Lung microvascular endothelial cell (primary cell): ENCODE measurements at regions not wholly inside any gene's neighbourhood (a gene's known extent, or its start where the extent isn't known, plus 50 kb on each side); places are given as distances from the start of the nearest gene placed in this dataset.

ENCODE experiments used
- DNase-seq, 2 donors: peaks; one replicate each; pipeline versions ENCODE4 v3.0.0 to v3.0.0-alpha.2; 2010; ENCODE audit warnings: low read depth in 2 of 2

DNA sequence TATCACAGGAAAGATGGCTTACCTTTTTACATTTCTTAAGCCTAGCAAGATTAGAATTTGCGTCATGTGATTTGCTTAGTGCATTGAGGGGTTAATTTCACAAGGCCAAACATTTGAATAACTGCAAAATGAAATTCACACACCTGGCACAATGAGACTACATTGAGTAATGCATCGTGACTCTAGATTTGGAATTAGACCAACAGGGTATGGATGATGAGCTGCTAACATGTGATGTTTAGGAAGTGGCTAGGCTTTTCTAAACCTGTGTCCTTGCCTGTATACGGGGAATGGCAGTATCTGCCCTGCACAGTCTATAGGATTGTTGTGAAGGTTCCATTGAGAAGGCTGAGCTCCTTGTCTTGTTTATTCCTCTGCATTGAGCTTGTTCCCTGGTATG is 160.1 kb downstream of the MFSD1 start:
- DNase-seq: no peak

DNA sequence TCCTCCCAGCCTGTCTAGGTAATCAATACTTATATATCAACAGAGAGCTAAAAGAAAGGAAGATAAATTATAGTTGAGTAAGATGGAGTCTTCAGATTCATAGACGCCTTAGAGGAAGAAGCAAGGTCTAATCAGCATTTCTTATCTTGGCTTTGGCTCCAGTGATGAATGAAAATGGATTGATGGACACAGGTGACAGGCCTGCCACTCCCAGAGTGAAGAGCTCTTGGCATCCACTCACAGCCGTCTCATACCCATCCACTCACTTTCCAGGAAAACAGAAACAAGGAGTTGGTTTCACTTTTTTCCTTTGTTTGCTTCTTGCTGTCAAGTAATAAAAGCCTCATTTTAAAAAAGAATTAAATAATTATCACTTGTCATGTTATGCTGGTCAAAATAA is 168.2 kb downstream of the MFSD1 start:
- DNase-seq: no peak

DNA sequence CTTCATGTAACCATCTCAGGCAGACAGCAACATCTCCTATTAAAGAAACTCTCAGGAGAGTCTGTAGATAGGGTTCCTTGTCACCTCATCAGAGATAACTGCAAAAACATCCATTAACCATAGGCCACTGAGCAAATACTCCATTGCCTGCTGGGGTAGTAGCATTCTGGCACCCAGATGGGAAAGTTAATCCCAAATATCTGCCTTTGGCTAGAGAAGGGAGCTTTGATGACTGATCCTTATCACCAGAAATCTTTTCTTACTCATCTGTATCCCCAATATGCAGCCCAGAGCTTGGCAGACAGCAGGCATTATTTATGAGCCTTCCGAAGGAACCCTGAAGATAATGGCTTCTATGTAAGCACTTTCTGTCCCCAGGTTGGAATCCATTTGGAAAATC is 173.1 kb downstream of the MFSD1 start:
- no peak for DNase-seq

DNA sequence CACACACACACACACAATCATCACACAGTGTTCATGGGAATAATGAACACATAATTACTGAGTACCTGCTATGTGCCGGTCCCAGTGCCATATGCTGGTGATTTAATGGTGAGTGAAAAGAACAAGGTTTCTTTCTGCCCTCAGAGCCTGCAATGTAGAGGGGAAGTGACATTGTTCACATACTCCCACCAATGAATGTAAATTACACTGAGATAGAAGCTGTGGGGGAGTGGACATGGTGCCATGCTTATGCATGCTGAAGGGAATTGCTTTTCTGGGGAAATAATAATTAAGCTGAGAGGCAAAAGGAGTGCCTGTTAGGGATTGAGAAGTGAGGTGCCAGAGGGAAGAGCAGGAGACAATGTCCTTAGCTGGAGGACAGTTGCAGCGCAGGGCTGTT is 175.1 kb downstream of the MFSD1 start:
- no peak for DNase-seq

DNA sequence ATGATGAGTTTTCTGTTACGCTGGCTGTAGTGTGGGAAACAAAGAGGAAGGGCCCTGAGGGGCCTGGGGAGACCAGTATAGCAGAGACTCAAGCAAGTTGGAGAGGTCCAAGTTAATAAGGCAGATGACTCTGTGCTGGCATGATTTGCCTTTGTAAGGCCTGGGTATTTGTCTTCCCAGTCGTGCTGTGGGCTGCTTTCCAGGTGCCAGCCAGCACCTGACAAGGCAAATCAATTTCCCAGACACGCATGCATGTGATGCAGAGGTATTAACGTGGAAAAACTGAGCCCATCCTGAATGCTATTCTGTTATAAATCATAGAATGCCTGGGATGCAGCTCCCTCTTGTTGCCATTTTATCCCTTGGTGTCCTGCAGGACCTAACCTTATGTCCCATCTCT is 175.6 kb downstream of the MFSD1 start:
- no peak for DNase-seq

DNA sequence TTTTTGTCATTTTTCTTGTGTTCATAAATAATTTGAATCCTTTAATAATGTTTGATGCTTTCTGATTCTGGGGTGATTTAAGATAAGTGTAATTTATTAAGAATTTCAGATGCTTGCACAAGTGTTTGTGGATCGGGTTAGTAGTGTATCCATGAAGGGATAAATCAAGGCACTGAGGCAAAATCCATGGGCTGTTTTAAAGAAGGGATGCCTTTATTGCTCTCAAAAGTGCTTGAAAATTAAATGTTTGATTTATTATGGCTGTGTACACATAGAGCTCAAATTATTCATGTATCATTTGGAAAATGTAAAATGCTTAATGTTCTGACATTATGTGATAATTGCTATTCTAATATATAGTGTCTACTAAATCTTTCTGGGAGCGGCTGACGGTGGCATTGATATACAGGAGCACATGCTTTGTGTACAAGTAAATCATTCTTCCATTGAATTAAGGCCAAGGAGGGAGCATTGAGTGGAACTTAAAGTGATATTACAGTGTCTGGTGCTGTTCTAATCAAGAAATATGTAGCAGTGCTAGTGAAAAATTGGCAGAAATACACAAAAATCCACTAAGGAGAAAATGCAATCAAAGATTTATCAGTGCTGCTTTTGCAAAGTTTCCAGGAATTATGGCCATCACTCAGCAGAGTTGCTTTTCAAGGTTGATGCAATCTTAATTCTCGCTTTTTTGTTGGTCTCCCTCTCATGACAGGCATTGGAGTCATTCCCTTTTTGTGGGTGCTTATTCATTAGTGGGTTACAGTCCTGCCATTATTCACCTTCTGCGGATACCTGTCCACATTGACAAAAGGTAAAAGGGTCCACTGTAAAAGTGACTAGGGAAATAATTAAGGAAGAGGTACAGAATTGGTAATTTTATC is 181.6 kb downstream of the MFSD1 start:
- DNase-seq: no peak

DNA sequence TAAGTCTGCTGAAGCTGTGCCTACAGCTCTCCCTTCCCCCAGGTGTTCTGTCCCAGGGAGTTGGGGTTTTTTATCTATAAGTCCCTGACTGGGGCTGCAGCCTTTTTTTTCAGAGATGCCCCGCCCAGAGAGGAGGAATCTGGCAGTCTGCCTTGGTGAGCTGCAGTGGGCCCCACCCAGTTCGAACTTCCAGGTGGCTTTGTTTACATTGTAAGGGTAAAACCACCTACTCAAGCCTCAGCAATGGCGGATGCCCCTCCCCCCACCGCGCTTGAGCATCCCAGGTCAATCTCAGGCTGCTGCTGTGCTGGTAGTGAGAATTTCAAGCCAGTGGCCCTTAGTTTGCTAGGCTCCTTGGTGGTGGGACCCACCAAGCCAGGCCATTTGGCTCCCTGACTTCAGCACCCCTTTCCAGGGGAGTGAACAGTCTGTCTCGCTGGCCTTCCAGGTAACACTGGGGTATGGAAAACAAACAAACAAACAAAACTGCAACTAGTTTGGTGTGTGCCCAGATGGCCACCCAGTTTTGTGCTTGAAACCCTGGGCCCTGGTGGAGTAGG is 189.4 kb downstream of the MFSD1 start:
- no peak for DNase-seq

DNA sequence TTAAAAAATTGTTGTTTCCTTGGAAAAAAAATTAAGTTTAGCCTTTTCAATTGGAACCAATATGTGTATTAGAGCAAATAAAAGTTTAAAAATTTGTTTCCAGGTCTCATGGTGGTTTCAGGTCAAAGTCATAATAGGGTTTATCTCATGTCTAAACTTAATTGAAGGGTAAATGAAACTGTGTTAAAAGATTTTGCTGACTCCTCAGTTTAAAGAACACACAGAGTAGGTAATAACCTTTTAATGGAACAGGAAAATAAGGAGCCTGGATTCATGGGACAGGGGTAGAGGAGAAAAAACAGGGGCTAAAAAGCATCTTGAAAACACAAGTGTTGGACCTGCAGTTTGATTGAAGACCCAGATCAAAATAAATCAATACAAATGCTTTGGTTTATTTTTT is 190.6 kb downstream of the MFSD1 start:
- no peak for DNase-seq

DNA sequence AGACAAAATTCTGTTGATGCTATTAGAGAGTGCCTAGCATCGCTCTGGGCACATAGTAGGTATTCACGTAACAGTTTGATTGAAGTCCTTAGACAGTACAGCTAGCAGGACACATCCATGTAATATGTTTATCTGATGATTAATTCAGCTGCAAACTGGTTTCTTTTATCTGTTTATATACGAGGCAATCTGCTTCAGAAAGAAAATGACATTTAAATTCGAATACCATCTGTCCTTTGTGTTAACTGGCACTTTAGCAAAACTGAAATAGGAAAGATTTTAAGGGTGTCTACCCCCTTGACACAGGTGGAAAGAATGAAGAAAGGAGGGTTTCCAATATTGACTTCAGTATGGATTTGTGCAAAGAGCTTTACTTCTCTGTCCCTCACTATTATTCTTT is 192.5 kb downstream of the MFSD1 start:
- no peak for DNase-seq

DNA sequence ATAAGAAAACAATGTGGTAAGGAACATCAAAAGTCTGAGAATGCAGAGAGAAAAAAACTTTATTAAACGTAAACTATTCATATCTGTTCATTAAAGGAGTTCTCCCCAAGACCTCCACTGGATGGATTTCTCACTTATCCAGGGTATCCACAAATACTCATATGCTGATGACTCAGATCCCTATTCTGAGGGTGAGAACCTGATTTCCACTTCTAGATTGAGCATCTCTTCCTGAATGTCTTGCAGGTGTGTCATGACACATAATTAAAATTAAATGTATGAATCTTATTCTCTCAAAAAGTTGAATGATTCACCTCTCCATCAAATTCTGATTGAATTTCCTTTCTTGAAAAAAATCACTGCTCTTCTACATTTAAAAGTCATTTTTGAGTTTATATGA is 199.9 kb downstream of the MFSD1 start:
- DNase-seq: no peak

DNA sequence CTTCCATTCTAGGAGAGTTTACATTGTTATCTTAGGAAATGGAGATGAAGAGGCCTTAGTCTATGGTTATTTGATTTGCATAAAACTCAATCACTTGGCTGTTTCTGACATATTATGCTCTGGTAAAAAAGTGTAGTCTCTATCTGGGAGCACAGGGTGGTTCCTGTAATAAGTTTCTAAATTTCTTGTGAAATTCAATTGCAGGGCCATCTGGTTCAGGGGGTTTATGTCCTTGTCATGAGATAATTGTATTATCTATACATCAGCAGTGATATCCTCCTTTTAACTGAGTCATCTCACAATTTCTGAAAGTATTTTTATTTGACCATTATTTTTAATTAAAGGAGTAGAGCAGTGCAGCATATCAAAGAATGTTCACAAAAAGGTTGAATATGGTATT is 203.3 kb downstream of the MFSD1 start:
- DNase-seq: no peak

DNA sequence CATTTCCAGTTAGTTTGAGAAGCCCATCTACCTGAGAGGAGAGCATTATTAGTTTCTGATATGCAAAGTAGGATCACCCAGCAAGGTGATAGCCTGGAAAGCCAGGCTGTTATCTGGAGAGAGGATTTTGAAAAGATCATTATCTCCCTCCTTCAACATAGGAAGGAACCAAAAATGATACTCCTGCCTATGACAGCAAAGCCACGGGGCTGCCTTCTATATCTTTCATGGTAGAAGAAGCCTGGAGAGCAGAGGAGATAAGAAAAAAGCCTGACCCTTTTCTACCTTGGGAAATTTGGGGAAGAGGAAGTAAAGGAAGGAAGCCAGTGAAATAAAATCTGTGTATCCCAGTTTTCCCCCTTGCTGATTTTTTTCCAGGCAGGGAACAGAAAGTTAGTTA is 205.5 kb downstream of the MFSD1 start:
- DNase-seq: no peak

DNA sequence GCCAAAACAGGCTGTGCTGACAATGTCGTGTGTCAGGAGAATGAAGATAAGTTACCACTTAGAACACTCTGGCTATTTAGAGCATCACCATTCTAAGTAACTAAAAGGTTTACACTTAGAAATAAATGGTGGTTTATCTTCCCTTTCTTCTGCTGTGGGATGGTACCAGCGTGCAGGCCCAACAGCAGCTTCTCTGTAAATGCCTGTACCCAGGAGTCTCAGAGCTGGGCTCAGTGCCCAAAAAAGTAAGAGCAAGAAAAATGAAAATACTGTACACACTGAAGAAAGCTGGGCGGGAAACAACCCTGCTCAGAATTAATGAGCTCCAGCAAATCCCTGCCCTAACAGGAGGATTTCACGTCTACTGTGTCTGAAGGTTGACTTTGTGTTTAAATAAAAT is 206.5 kb downstream of the MFSD1 start:
- no peak for DNase-seq

DNA sequence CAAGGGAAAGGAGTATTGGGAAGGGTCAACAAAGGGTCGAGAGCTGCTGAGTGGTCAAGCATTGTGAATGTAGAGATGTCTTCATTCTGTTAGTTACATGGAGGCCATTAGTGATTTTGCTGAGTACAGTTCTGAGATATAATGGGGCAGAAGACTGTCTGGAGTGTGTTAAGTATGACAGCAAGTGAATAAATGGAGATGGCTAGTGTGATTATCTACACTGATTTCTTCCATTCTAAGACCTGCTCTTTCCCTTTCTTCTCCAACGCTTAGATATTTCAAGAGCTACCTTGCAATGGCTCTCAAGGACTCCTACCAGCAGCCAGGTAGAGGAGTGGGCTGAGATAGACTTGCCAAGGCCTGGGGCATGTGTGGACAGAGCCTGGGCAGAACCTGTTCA is 216.5 kb downstream of the MFSD1 start:
- no peak for DNase-seq

DNA sequence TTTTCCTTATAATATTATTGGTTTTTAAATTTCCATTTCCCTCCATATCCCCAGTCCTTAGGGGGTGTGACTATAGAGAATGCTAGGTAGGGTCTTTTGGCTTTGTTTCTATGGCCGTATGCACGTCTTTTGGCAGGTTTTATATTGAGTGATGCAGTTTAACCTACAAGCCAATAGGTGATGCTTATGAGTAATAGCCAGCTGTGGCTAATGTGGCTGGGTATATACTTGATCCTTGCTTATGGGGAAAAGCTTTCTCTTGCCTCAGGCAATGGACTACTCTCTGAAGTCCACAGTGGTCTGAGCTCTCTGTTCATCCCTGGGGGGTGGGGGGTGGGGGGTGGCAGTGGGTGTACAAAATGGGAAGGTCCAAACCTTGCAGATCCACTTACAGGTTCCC is 223.9 kb downstream of the MFSD1 start:
- DNase-seq: no peak

DNA sequence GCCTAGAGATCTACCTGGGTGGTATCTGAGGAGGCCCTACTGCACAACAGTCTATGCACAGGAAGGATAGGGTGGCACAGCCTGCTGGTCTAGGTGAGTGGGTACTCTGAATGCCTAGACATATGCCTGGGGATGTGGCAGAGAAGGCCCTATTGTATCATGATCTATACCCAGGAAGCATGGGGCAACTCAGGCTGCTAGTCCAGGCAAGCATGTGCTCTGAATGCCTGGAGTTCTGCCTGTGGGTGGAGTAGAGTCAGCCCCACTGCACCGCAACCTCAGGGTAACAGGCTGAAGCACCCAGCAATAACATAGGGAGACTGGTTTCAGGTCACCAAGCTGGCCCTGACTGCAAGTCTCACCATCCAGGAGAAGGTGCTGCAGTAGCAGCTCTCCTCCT is 224.7 kb downstream of the MFSD1 start:
- no peak for DNase-seq

DNA sequence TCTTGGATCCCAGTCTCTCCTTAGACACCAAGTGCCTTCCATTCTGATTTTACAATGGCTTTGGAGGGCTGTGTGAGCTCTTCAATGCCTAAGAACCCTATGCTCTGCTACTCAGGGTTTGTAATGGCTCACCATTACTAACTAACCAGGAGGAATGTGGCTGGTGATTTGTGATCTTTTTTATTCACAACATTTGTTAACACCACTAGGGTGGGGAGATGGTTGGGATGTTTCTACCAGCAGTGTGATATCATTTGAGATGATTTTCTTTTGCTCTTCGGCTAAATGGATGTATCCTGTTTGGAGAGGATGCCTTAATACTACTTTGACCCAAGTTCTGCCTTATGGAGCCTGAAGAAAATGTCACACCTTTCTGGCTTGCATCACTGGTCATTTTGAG is 226.9 kb downstream of the MFSD1 start:
- no peak for DNase-seq

DNA sequence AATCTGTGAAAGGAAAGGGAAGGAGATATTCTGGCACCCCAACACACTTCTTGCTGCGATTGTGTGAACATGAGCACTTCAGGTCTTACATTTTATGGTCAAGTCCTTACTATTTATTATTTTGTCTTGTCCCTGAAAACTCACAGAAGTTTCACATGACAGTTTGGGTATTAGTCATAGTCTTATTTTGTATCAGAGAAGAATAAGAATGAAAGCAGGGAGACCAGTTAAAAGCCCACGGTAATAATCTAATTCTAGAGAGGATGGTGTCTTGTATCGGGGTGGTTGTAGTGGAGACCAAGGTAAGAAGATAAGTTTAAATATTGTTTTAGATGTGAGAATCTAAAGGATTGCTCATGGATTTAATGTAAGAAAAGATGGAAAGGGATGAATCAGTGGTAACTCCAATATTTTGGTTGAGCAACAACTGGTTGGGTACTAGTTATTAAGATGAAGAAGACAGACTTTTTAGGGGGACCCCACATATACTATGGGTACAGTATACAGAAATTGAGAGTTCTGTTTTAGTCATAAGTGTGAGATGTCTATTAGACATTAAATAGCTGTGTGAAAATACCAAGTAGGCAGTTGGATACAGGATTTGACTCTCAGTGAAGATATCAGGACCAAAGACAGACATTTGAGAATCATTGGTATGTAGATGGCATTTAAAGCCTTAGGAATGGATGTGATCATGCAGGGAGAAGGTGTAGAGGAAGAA is 227.6 kb downstream of the MFSD1 start:
- DNase-seq: no peak

DNA sequence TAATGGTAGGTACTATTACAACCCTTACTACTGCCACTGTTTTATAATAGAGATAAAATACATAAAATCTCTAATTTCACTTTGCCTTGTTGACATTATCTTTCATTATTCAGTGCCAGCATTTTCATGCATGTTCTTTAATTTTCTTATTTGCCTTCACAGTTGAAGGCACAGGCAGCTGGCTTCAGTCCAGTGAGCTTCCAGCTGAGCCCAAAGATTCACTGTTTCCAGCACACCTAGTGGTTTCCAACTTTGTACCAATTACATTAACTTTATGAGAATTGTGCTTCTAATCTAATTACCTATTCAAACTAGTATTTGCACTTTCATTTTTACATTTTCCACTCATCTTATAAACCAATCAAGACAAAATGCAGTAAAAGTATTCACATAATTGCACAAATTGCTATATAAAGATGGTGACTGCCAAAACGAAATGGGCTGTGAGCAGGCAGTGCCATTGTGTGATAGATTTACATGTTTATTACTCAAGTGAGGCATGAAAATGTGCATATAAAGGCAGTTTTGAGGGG is 228.3 kb downstream of the MFSD1 start:
- no peak for DNase-seq

DNA sequence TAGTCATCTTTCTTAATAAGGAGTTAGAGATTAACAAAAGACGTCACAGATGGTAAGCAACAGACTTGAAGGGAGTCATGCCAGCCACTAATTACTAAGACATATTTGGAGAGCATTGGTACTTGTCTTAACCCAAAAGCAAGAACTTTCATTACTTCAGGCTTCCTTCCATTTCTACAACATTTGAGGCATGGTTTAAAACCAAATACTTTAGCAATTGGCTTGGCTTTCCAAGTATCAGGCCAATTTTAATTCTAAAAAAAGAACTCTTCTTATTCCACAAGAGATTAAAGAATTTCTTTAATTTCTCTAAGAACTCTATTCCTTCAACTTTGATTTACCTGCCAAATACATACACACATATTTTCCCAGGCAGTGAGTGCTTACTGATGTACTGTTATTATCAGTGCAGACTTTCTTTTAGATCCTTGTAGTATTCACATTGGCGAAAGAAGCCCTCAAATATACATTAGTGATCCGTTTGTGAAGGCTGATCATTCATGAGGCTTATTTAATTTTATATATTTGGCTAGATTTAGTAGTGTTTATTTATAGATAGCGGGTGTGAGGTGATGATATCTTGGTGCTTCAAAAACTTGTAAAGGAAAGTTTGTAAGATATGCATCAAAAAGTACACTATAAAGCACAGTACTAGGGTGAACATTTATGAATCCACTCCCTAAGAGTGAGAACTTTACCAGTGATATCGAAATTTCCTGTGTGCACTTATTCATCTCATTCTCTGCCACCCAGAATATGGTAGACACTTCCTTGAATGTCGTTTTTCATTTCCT is 229.2 kb downstream of the MFSD1 start:
- DNase-seq: no peak

DNA sequence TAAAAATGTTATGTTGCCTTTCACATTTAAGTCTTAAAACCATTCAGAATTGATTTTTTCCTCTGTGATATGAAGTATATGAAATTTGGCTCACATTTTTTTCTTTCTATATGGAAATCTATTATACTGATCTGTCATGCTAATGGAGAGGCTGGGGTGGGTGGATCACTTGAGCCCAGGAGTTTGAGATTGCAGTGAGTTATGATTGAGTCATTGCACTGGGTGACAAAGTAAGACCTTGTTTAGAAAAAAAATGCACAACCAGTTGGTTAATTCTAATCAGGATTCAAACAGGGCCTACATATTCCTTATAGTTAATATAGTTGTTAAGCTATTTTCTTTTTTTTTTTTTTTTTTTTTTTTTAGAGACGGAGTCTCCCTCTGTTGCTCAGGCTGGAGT is 230.5 kb downstream of the MFSD1 start:
- DNase-seq: peak in 1 of 2 donors; percentile 7

DNA sequence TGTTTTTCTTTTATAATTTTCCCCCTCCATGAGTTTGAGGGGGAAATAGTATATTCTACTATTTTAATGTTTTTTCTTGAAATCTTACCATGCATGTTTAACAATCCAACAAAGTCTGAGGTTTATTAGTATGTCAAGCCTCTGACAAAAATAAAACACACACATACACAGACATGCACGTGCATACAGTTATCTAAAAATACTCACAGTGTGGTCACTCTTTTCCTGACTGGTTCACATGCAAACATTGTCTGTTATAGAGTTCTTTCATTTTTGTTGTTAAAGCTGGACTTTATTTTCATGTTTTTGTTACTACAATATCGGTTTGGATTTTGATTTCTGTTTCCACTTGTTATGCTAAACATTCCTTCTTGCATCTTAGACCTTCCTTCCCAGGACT is 236.6 kb downstream of the MFSD1 start:
- no peak for DNase-seq
